Karpas-422 (cell line): ENCODE measurements at regions not wholly inside any gene's neighbourhood (a gene's known extent, or its start where the extent isn't known, plus 50 kb on each side); places are given as distances from the start of the nearest gene placed in this dataset.

Experiments
- DNase-seq: peaks from one replicate; pipeline ENCODE4 v3.0.0-alpha.2; 2015
- H2AFZ ChIP-seq: fragments of 200-600 bp; sonication (generic); 2 replicates; pipeline ENCODE4 v1.6.1; 2014; ENCODE audit warnings: antibody characterized with exemption, low read length, mixed read lengths
- H3K27ac ChIP-seq: fragments of 200-600 bp; sonication (generic); 2 replicates; pipeline ENCODE4 v1.5.1; 2014; ENCODE audit warnings: mild to moderate bottlenecking, low read length, moderate library complexity
- H3K27me3 ChIP-seq: fragments of 200-600 bp; sonication (generic); 2 replicates; pipeline ENCODE4 v1.6.1; 2014; ENCODE audit warnings: low read length, mixed read lengths
- H3K36me3 ChIP-seq: fragments of 200-600 bp; sonication (generic); 2 replicates; pipeline ENCODE4 v1.6.1; 2014; ENCODE audit warnings: low read length, mixed read lengths; ENCODE audit not compliant: insufficient read depth
- H3K4me1 ChIP-seq: fragments of 200-600 bp; sonication (generic); 2 replicates; pipeline ENCODE4 v1.6.1; 2014; ENCODE audit warnings: mild to moderate bottlenecking, low read length, mixed read lengths
- H3K4me2 ChIP-seq: fragments of 200-600 bp; sonication (generic); 2 replicates; pipeline ENCODE4 v1.6.1; 2014; ENCODE audit warnings: low read length, low read depth, mild to moderate bottlenecking; ENCODE audit not compliant: poor library complexity, severe bottlenecking
- H3K4me3 ChIP-seq: fragments of 200-600 bp; sonication (generic); 2 replicates; pipeline ENCODE4 v1.5.1; 2014; ENCODE audit warnings: mild to moderate bottlenecking, antibody characterized with exemption, low read length, mixed read lengths
- H3K79me2 ChIP-seq: fragments of 200-600 bp; sonication (generic); 2 replicates; pipeline ENCODE4 v1.6.1; 2014; ENCODE audit warnings: mild to moderate bottlenecking, low read length, mixed read lengths
- H3K9ac ChIP-seq: fragments of 200-600 bp; sonication (generic); 2 replicates; pipeline ENCODE4 v1.6.0; 2014; ENCODE audit warnings: low read length
- H3K9me2 ChIP-seq: fragments of 200-600 bp; sonication (generic), shearing (Covaris generic); replicated peaks from 2 replicates; pipeline ENCODE4 v1.6.0; 2014; ENCODE audit warnings: mild to moderate bottlenecking, low read length, moderate library complexity; ENCODE audit not compliant: insufficient read depth
- H3K9me3 ChIP-seq: fragments of 300-700, 200-600 bp; sonication (generic); 2 replicates; pipeline ENCODE4 v1.6.1; 2014; ENCODE audit warnings: low read length, mixed read lengths
- H4K20me1 ChIP-seq: fragments of 200-600 bp; sonication (generic); 2 replicates; pipeline ENCODE4 v1.6.1; 2014; ENCODE audit warnings: mild to moderate bottlenecking, antibody characterized with exemption, low read length, low read depth; ENCODE audit not compliant: insufficient read depth

- no peak overlapping the region for H3K4me2 ChIP-seq
- no peak overlapping the region for H3K9ac ChIP-seq
- H3K9me3 ChIP-seq: no peaks in the 10 kb centered on the region
- H3K9me2 ChIP-seq: no peaks in the 10 kb centered on the region
- H3K4me3 ChIP-seq: no peak overlapping the region
- H3K27ac ChIP-seq: no peak overlapping the region
- H3K79me2 ChIP-seq: no peaks in the 10 kb centered on the region
- no peaks in the 10 kb centered on the region for H4K20me1 ChIP-seq
- H2AFZ ChIP-seq: no peak overlapping the region
- no peaks in the 10 kb centered on the region for H3K27me3 ChIP-seq
- DNase-seq: no peak
- no peaks in the 10 kb centered on the region for H3K36me3 ChIP-seq
- no peaks in the 10 kb centered on the region for H3K4me1 ChIP-seq
Observed at GRCh38 chr12:42683933-42684801, 94.6 kb upstream of the PRICKLE1 start.

GRCh38 chr12:42683266-42683665, 93.7 kb upstream of the PRICKLE1 start:
- no peak overlapping the region for H3K4me2 ChIP-seq
- no peaks in the 10 kb centered on the region for H3K9me2 ChIP-seq
- no peaks in the 10 kb centered on the region for H3K36me3 ChIP-seq
- H3K79me2 ChIP-seq: no peaks in the 10 kb centered on the region
- H3K27ac ChIP-seq: no peak overlapping the region
- no peaks in the 10 kb centered on the region for H3K4me1 ChIP-seq
- no peak for DNase-seq
- no peaks in the 10 kb centered on the region for H4K20me1 ChIP-seq
- H2AFZ ChIP-seq: no peak overlapping the region
- no peak overlapping the region for H3K9ac ChIP-seq
- H3K4me3 ChIP-seq: no peak overlapping the region
- no peaks in the 10 kb centered on the region for H3K9me3 ChIP-seq
- H3K27me3 ChIP-seq: no peaks in the 10 kb centered on the region

- H3K9me3 ChIP-seq: no peaks in the 10 kb centered on the region
- H3K9me2 ChIP-seq: no peaks in the 10 kb centered on the region
- no peaks in the 10 kb centered on the region for H3K4me1 ChIP-seq
- H3K27me3 ChIP-seq: no peaks in the 10 kb centered on the region
- H3K27ac ChIP-seq: no peak overlapping the region
- H3K36me3 ChIP-seq: no peaks in the 10 kb centered on the region
- H3K9ac ChIP-seq: no peak overlapping the region
- no peak overlapping the region for H3K4me2 ChIP-seq
- H4K20me1 ChIP-seq: no peaks in the 10 kb centered on the region
- no peaks in the 10 kb centered on the region for H3K79me2 ChIP-seq
- no peak for DNase-seq
- no peak overlapping the region for H2AFZ ChIP-seq
- H3K4me3 ChIP-seq: no peak overlapping the region
Observed at GRCh38 chr12:42679466-42679865, 89.9 kb upstream of the PRICKLE1 start.

- Histone ChIP-seq H3K9me2 (no peaks in the 10 kb centered on the region), H3K36me3 (no peaks in the 10 kb centered on the region), H3K27ac (no peak overlapping the region), H3K4me2 (no peak overlapping the region), H3K79me2 (no peaks in the 10 kb centered on the region), H2AFZ (no peak overlapping the region), H4K20me1 (no peaks in the 10 kb centered on the region), H3K27me3 (no peaks in the 10 kb centered on the region), H3K9ac (no peak overlapping the region), H3K4me3 (no peak overlapping the region), H3K9me3 (no peaks in the 10 kb centered on the region), H3K4me1 (no peaks in the 10 kb centered on the region)
- no peak for DNase-seq
Observed at GRCh38 chr12:42677461-42677860, 87.9 kb upstream of the PRICKLE1 start.

- Histone ChIP-seq H3K4me2 (no peak overlapping the region), H3K9ac (no peak overlapping the region), H3K27ac (no peak overlapping the region), H3K4me1 (no peaks in the 10 kb centered on the region), H3K79me2 (no peaks in the 10 kb centered on the region), H3K27me3 (no peaks in the 10 kb centered on the region), H3K9me3 (no peaks in the 10 kb centered on the region), H2AFZ (no peak overlapping the region), H3K9me2 (no peaks in the 10 kb centered on the region), H3K36me3 (no peaks in the 10 kb centered on the region), H3K4me3 (no peak overlapping the region), H4K20me1 (no peaks in the 10 kb centered on the region)
- no peak for DNase-seq
Observed at GRCh38 chr12:42673535-42673934, 84.0 kb upstream of the PRICKLE1 start.

- no peaks in the 10 kb centered on the region for H4K20me1 ChIP-seq
- H3K27ac ChIP-seq: no peak overlapping the region
- no peaks in the 10 kb centered on the region for H3K27me3 ChIP-seq
- H3K36me3 ChIP-seq: no peaks in the 10 kb centered on the region
- no peaks in the 10 kb centered on the region for H3K9me3 ChIP-seq
- no peak overlapping the region for H3K4me3 ChIP-seq
- no peaks in the 10 kb centered on the region for H3K9me2 ChIP-seq
- H2AFZ ChIP-seq: no peak overlapping the region
- no peaks in the 10 kb centered on the region for H3K79me2 ChIP-seq
- DNase-seq: no peak
- no peaks in the 10 kb centered on the region for H3K4me1 ChIP-seq
- H3K9ac ChIP-seq: no peak overlapping the region
- H3K4me2 ChIP-seq: no peak overlapping the region
Observed at GRCh38 chr12:42670719-42671118, 81.2 kb upstream of the PRICKLE1 start.

GRCh38 chr12:42669553-42669952, 80.0 kb upstream of the PRICKLE1 start:
- Histone ChIP-seq H3K27me3 (no peaks in the 10 kb centered on the region), H3K36me3 (no peaks in the 10 kb centered on the region), H3K9me2 (no peaks in the 10 kb centered on the region), H3K4me3 (no peak overlapping the region), H3K9ac (no peak overlapping the region), H2AFZ (no peak overlapping the region), H3K4me2 (no peak overlapping the region), H3K27ac (no peak overlapping the region), H3K79me2 (no peaks in the 10 kb centered on the region), H3K9me3 (no peaks in the 10 kb centered on the region), H4K20me1 (no peaks in the 10 kb centered on the region), H3K4me1 (no peaks in the 10 kb centered on the region)
- DNase-seq: no peak

GRCh38 chr12:42666671-42667243, 77.2 kb upstream of the PRICKLE1 start:
- H3K36me3 ChIP-seq: no peaks in the 10 kb centered on the region
- no peaks in the 10 kb centered on the region for H3K27me3 ChIP-seq
- H3K4me2 ChIP-seq: no peak overlapping the region
- no peak overlapping the region for H3K4me3 ChIP-seq
- no peak for DNase-seq
- no peaks in the 10 kb centered on the region for H3K4me1 ChIP-seq
- H4K20me1 ChIP-seq: no peaks in the 10 kb centered on the region
- H3K27ac ChIP-seq: no peak overlapping the region
- H3K9ac ChIP-seq: no peak overlapping the region
- H3K9me3 ChIP-seq: no peaks in the 10 kb centered on the region
- H3K79me2 ChIP-seq: no peaks in the 10 kb centered on the region
- no peaks in the 10 kb centered on the region for H3K9me2 ChIP-seq
- H2AFZ ChIP-seq: no peak overlapping the region
